ENCODE measurements at regions not wholly inside any gene's neighbourhood (a gene's known extent, or its start where the extent isn't known, plus 50 kb on each side); places are given as distances from the start of the nearest gene placed in this dataset.

- DNase-seq (ENCODE audit: low read depth in 1 of 2, low spot score in 1 of 2) = no peak
Measured at GRCh38 chr9:85213650-85214607, 527.8 kb downstream of the AGTPBP1 start.

DNA sequence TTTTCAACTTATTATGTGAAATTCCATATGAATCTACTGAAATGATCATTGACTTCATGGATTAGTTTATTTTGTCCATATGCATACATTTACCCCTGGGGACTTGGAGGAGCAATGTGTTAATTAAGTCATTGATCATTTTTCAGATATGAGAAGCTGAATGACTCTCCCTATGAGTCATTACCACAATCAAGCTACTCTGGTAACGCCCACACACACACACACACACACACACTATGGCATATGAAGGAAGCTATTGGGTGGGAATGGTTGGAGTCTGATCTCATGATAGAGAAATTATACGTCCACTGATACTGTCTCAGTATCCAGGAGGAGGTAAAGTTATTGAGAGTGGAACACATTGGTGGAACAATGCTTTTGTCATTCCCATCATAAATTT is 528.9 kb downstream of the AGTPBP1 start:
- DNase-seq (ENCODE audit: low read depth in 1 of 2, low spot score in 1 of 2) = no peak

- no peak for DNase-seq (ENCODE audit: low read depth in 1 of 2, low spot score in 1 of 2)
Measured at GRCh38 chr9:85212209-85212608, 529.5 kb downstream of the AGTPBP1 start.

GRCh38 chr9:85208666-85209065 is 533.1 kb downstream of the AGTPBP1 start:
- DNase-seq (ENCODE audit: low read depth in 1 of 2, low spot score in 1 of 2) = no peak

GRCh38 chr9:85204176-85204575 is 534.6 kb downstream of the NTRK2 start:
- no peak for DNase-seq (ENCODE audit: low read depth in 1 of 2, low spot score in 1 of 2)

- DNase-seq (ENCODE audit: low read depth in 1 of 2, low spot score in 1 of 2) = no peak
Measured at GRCh38 chr9:85202596-85202995, 533.1 kb downstream of the NTRK2 start.

DNA sequence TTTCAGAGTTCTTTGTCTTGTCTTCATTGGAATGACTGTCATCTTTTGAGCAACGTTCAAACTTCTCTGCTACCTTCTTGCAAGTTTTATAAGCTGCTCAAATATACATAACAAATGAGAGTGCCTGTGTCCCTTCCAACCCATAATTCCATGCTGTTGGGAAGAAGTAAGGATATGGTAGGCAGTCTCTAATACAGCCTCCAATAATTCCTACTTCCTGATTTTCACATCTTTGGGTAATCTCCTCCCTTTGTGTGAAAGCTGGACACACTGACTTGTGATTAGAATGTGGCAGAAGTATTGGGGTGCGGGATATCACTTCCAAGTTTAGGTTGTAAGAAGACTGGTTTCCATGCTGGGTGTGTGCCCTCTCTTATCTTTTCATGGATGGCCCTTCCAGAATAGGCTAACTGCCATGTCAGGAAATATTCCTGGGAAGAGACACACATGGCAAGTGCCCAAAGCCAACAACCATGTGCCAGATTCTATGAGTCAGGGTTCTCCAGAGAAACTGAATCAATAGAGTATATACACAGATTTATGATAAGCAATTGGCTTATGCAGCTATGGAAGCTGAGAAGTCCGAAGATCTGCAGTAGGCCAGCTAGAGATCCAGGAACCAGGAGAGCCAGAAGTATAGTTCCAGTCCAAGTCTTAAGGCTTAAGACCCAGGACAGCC is 531.3 kb downstream of the NTRK2 start:
- no peak for DNase-seq (ENCODE audit: low read depth in 1 of 2, low spot score in 1 of 2)

- no peak for DNase-seq (ENCODE audit: low read depth in 1 of 2, low spot score in 1 of 2)
Measured at GRCh38 chr9:85199866-85200495, 530.5 kb downstream of the NTRK2 start.

GRCh38 chr9:85192750-85193149 is 523.2 kb downstream of the NTRK2 start:
- DNase-seq (ENCODE audit: low read depth in 1 of 2, low spot score in 1 of 2) = no peak

DNA sequence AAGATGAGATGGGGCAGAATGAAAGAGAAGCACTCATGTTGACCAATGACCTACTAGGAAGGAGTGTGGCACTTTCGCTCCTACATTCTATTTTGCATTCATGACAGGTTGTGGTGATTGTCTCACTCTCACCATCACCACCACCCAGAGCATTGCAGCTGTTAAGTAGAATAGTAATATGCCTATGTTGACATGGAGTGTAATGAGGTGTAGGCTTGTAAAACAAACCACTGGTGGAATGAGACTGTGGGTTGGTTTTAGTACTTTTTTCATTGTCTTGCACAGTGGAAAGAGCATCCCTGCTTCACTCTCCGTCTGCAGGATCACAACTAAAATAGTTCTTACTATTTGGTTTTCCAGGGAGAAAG is 516.7 kb downstream of the NTRK2 start:
- DNase-seq (ENCODE audit: low read depth in 1 of 2, low spot score in 1 of 2) = no peak

DNA sequence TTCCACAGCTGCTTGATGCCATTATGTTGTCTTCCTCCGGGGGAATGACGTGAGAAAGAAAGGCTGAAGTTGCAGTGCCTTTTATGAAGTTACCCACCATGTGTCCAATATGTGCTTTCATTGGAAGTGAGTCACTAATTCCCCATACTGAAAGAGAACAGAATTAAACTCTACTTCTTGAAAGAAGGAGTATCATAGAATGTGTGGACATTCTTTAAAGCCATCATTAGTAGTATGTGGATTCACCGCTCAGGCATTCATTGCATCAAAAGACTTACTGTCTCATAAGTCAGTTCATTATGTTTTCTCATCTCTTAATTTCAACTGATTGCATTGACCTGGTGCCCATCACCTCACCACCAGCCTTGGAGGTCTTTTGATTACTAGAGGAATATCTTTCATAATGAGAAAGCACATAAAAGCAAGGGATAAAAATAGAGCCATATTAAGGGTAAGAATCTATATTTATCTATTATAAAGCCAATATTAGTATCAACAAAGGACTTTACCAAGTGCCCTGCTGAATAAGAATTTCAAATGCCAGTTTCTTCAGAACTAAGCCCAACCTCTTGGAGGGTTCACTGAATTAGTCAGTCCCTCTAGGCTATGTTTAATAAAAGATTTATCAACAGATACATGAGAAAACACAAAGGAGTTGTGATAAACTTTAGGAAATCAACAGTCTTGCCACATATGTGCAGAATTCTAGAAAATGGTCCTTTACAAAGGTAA is 516.1 kb downstream of the NTRK2 start:
- no peak for DNase-seq (ENCODE audit: low read depth in 1 of 2, low spot score in 1 of 2)

GRCh38 chr9:85182383-85182782 is 512.9 kb downstream of the NTRK2 start:
- no peak for DNase-seq (ENCODE audit: low read depth in 1 of 2, low spot score in 1 of 2)

DNA sequence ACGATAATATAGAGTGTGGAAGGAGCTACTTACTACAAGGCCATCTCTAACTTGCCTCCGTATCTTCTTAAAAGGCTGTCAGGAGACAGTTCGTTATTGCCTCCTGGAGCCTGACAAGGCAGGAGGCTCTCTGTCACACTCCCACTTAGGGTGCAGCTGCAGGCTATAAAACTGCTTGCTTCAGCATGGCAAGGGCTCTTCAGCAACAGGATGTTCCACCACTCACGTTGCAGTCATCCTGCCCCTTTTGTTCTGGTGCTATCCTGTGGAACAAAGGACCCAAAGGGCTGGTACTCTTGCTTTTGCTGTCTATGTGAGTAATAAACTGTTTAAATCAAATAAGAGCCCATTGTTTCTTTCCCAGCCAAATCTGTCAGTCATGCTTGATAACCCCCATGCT is 508.9 kb downstream of the NTRK2 start:
- DNase-seq (ENCODE audit: low read depth in 1 of 2, low spot score in 1 of 2) = no peak

- no peak for DNase-seq (ENCODE audit: low read depth in 1 of 2, low spot score in 1 of 2)
Measured at GRCh38 chr9:85173967-85174366, 504.4 kb downstream of the NTRK2 start.

- DNase-seq (ENCODE audit: low read depth in 1 of 2, low spot score in 1 of 2) = no peak
Measured at GRCh38 chr9:85172001-85172978, 502.8 kb downstream of the NTRK2 start.

DNA sequence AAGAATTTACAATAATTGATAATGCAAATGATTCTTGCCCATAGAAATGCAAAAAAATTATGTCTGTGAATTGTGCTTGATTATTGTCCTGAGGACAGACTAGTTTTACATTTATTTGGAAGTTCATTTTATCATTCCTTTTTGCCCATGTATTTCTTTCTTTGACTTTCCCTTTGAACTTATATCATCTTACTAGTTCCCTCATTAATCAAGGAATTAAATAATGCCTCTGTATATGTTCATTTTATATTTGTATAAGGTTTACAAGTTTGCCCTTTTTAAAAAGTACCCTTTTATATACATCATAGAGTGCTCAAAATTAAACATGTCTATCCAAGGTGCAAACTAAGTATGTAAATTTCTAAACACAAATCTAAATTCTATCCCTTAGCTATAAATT is 501.6 kb downstream of the NTRK2 start:
- no peak for DNase-seq (ENCODE audit: low read depth in 1 of 2, low spot score in 1 of 2)

- DNase-seq (ENCODE audit: low read depth in 1 of 2, low spot score in 1 of 2) = no peak
Measured at GRCh38 chr9:85168412-85168811, 498.9 kb downstream of the NTRK2 start.

DNA sequence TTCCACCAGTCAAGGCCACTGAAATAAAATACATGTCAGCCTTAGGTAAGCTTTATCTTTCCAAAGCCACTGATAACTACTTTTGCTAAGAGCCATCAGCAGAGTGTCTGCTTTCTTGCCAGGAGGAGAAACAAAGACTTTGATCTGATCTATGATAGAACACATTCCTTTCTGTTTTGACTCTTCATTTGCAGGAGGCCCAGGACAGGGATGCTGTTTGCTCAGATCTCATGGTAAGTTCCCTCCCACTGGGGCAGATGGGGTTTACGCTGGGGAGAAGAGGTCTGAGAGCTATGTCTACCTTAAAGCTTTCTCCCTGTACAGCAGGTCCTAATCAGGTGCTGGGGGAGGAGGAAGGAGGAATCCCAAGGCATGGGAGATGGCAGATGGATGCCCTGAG is 497.6 kb downstream of the NTRK2 start:
- DNase-seq (ENCODE audit: low read depth in 1 of 2, low spot score in 1 of 2) = no peak

GRCh38 chr9:85163825-85164224 is 494.3 kb downstream of the NTRK2 start:
- no peak for DNase-seq (ENCODE audit: low read depth in 1 of 2, low spot score in 1 of 2)

DNA sequence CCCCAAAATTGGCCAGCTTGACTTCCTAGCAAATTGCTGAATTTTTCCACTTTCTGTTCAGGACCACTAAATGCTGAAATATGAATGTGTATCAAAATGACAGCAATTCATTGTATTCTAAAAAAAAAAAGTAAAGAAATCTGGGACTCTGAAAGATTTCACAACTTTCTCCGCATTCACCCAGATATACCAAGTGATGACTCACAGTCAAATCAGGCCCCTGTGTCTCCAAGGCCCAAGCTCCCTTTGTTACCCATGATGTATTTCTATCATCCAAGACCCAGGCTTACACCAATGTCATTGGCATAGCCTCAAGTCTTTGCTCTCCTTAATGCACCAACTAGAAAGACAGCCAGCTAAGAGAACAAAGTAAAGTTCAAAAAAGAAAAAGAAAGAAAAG is 493.9 kb downstream of the NTRK2 start:
- DNase-seq (ENCODE audit: low read depth in 1 of 2, low spot score in 1 of 2) = no peak

Measured in activated CD4-positive, alpha-beta T cell treated with anti-CD3 and anti-CD28 coated beads, Interleukin-2, amount 50 U/mL, for 24 hours (primary cell).